ENCODE measurements at regions not wholly inside any gene's neighbourhood (a gene's known extent, or its start where the extent isn't known, plus 50 kb on each side); places are given as distances from the start of the nearest gene placed in this dataset.

- TF ChIP-seq SP1 (IDR thresholded peaks at IDR 0.05) = no peak
- TF ChIP-seq TARDBP (IDR thresholded peaks at IDR 0.05) = no peak
- CTCF ChIA-PET = no interaction called here
- no peak for DNase-seq (ENCODE audit: extremely low spot score)
- POLR2A ChIA-PET = no interaction called here
Measured at GRCh38 chr18:78693429-78693828, 286.2 kb upstream of the SALL3 start.

- POLR2A ChIA-PET = no interaction called here
- CTCF ChIA-PET = no interaction called here
- DNase-seq (ENCODE audit: extremely low spot score) = no peak
- TF ChIP-seq L3MBTL2 (conservative IDR thresholded peaks at IDR 0.05) (no peak), FOXK2 (IDR thresholded peaks at IDR 0.05) (no peak), HDGF (IDR thresholded peaks at IDR 0.05; ENCODE audit: borderline replicate concordance) (no peak), TARDBP (IDR thresholded peaks at IDR 0.05) (no peak), ARNT (IDR thresholded peaks at IDR 0.05) (no peak), FOXA1 (IDR thresholded peaks at IDR 0.05) (no peak), SP1 (IDR thresholded peaks at IDR 0.05) (no peak), PKNOX1 (IDR thresholded peaks at IDR 0.05) (no peak)
Measured at GRCh38 chr18:78696698-78697435, 282.8 kb upstream of the SALL3 start.

GRCh38 chr18:78697446-78697845, 282.2 kb upstream of the SALL3 start:
- ChIA-PET CTCF (no interaction called here), POLR2A (no interaction called here)
- DNase-seq (ENCODE audit: extremely low spot score) = no peak
- no peak for TF ChIP-seq SP1 (IDR thresholded peaks at IDR 0.05)
- TF ChIP-seq FOXM1 (IDR thresholded peaks at IDR 0.05; ENCODE audit: borderline replicate concordance) = no peak
- TF ChIP-seq BHLHE40 (IDR thresholded peaks at IDR 0.05; ENCODE audit: borderline replicate concordance) = no peak
- TF ChIP-seq L3MBTL2 (conservative IDR thresholded peaks at IDR 0.05) = no peak
- no peak for TF ChIP-seq NFRKB (IDR thresholded peaks at IDR 0.05)
- TF ChIP-seq FOXK2 (IDR thresholded peaks at IDR 0.05) = no peak
- TF ChIP-seq FOXA1 (IDR thresholded peaks at IDR 0.05) = no peak

GRCh38 chr18:78698914-78699313, 280.7 kb upstream of the SALL3 start:
- POLR2A ChIA-PET = no interaction called here
- no peak for DNase-seq (ENCODE audit: extremely low spot score)
- CTCF ChIA-PET = no interaction called here
- TF ChIP-seq FOXM1 (IDR thresholded peaks at IDR 0.05; ENCODE audit: borderline replicate concordance) (no peak), ELF4 (IDR thresholded peaks at IDR 0.05) (no peak)

GRCh38 chr18:78699499-78699898, 280.1 kb upstream of the SALL3 start:
- no peak for DNase-seq (ENCODE audit: extremely low spot score)
- CTCF ChIA-PET = no interaction called here
- TF ChIP-seq PKNOX1 (IDR thresholded peaks at IDR 0.05) (no peak), CTBP1 (IDR thresholded peaks at IDR 0.05; ENCODE audit: borderline replicate concordance) (no peak), HDGF (IDR thresholded peaks at IDR 0.05; ENCODE audit: borderline replicate concordance) (no peak), LEF1 (IDR thresholded peaks at IDR 0.05; ENCODE audit: borderline replicate concordance) (no peak), TARDBP (IDR thresholded peaks at IDR 0.05) (no peak)
- POLR2A ChIA-PET = no interaction called here

GRCh38 chr18:78701771-78702396, 277.7 kb upstream of the SALL3 start:
- no peak for DNase-seq (ENCODE audit: extremely low spot score)
- CTCF ChIA-PET = no interaction called here
- POLR2A ChIA-PET = no interaction called here
- TF ChIP-seq FOXK2 (IDR thresholded peaks at IDR 0.05) = no peak

- CTCF ChIA-PET = no interaction called here
- DNase-seq (ENCODE audit: extremely low spot score) = no peak
- TF ChIP-seq SUZ12 (IDR thresholded peaks at IDR 0.05) = no peak
- no peak for TF ChIP-seq PKNOX1 (IDR thresholded peaks at IDR 0.05)
- TF ChIP-seq ELF4 (IDR thresholded peaks at IDR 0.05) = no peak
- TF ChIP-seq ARNT (IDR thresholded peaks at IDR 0.05) = no peak
- TF ChIP-seq FOXM1 (IDR thresholded peaks at IDR 0.05; ENCODE audit: borderline replicate concordance) = no peak
- no peak for TF ChIP-seq HDGF (IDR thresholded peaks at IDR 0.05; ENCODE audit: borderline replicate concordance)
- POLR2A ChIA-PET = no interaction called here
Measured at GRCh38 chr18:78703291-78703690, 276.3 kb upstream of the SALL3 start.

- TF ChIP-seq ZNF384 (IDR thresholded peaks at IDR 0.05) = no peak
- no peak for TF ChIP-seq FOXM1 (IDR thresholded peaks at IDR 0.05; ENCODE audit: borderline replicate concordance)
- TF ChIP-seq BHLHE40 (IDR thresholded peaks at IDR 0.05; ENCODE audit: borderline replicate concordance) = no peak
- no peak for TF ChIP-seq L3MBTL2 (conservative IDR thresholded peaks at IDR 0.05)
- no peak for TF ChIP-seq FOXA1 (IDR thresholded peaks at IDR 0.05)
- TF ChIP-seq SUZ12 (IDR thresholded peaks at IDR 0.05) = no peak
- no peak for TF ChIP-seq ELF4 (IDR thresholded peaks at IDR 0.05)
- no peak for TF ChIP-seq SP1 (IDR thresholded peaks at IDR 0.05)
- DNase-seq (ENCODE audit: extremely low spot score) = no peak
- ChIA-PET CTCF (no interaction called here), POLR2A (no interaction called here)
Measured at GRCh38 chr18:78704971-78705461, 274.6 kb upstream of the SALL3 start.
